ENCODE measurements at regions not wholly inside any gene's neighbourhood (a gene's known extent, or its start where the extent isn't known, plus 50 kb on each side); places are given as distances from the start of the nearest gene placed in this dataset.

GRCh38 chr9:14383773-14384172, 69.8 kb upstream of the NFIB start:
- H3K36me3 ChIP-seq = no peaks in the 10 kb centered on the region
- H3K4me3 ChIP-seq (ENCODE audit: low read depth, low read length) = no peak overlapping the region
- no peak for DNase-seq
- H3K9me3 ChIP-seq (ENCODE audit: severe bottlenecking) = no peaks in the 10 kb centered on the region
- H3K27me3 ChIP-seq (ENCODE audit: insufficient read depth, low read depth, severe bottlenecking) = no peaks in the 10 kb centered on the region
- TF ChIP-seq CTCF (IDR thresholded peaks at IDR 0.05; ENCODE audit: low read depth, low read length) = no peak
- H3K27ac ChIP-seq = no peak overlapping the region

- H3K4me3 ChIP-seq (ENCODE audit: low read depth, low read length) = no peak overlapping the region
- no peak overlapping the region for H3K27ac ChIP-seq
- no peaks in the 10 kb centered on the region for H3K9me3 ChIP-seq (ENCODE audit: severe bottlenecking)
- no peak for TF ChIP-seq CTCF (IDR thresholded peaks at IDR 0.05; ENCODE audit: low read depth, low read length)
- no peaks in the 10 kb centered on the region for H3K27me3 ChIP-seq (ENCODE audit: insufficient read depth, low read depth, severe bottlenecking)
- H3K36me3 ChIP-seq = no peaks in the 10 kb centered on the region
- DNase-seq = no peak
These were observed 69.4 kb upstream of the NFIB start for GRCh38 chr9:14383294-14383693.

- no peak for TF ChIP-seq CTCF (IDR thresholded peaks at IDR 0.05; ENCODE audit: low read depth, low read length)
- Histone ChIP-seq H3K36me3 (no peaks in the 10 kb centered on the region), H3K27me3 (ENCODE audit: insufficient read depth, low read depth, severe bottlenecking) (no peaks in the 10 kb centered on the region), H3K4me3 (ENCODE audit: low read depth, low read length) (no peak overlapping the region), H3K27ac (no peak overlapping the region), H3K9me3 (ENCODE audit: severe bottlenecking) (no peaks in the 10 kb centered on the region)
- no peak for DNase-seq
These were observed 66.3 kb upstream of the NFIB start for GRCh38 chr9:14380061-14380836.

GRCh38 chr9:14379280-14379679, 65.3 kb upstream of the NFIB start:
- H3K27ac ChIP-seq = no peak overlapping the region
- no peak for TF ChIP-seq CTCF (IDR thresholded peaks at IDR 0.05; ENCODE audit: low read depth, low read length)
- H3K27me3 ChIP-seq (ENCODE audit: insufficient read depth, low read depth, severe bottlenecking) = no peaks in the 10 kb centered on the region
- no peaks in the 10 kb centered on the region for H3K36me3 ChIP-seq
- H3K9me3 ChIP-seq (ENCODE audit: severe bottlenecking) = no peaks in the 10 kb centered on the region
- no peak overlapping the region for H3K4me3 ChIP-seq (ENCODE audit: low read depth, low read length)
- no peak for DNase-seq

- no peak for TF ChIP-seq CTCF (IDR thresholded peaks at IDR 0.05; ENCODE audit: low read depth, low read length)
- H3K36me3 ChIP-seq = no peaks in the 10 kb centered on the region
- H3K4me3 ChIP-seq (ENCODE audit: low read depth, low read length) = no peak overlapping the region
- H3K27me3 ChIP-seq (ENCODE audit: insufficient read depth, low read depth, severe bottlenecking) = no peaks in the 10 kb centered on the region
- DNase-seq = no peak
- H3K9me3 ChIP-seq (ENCODE audit: severe bottlenecking) = no peaks in the 10 kb centered on the region
- H3K27ac ChIP-seq = no peak overlapping the region
These were observed 59.8 kb upstream of the NFIB start for GRCh38 chr9:14373706-14374105.

- Histone ChIP-seq H3K36me3 (no peaks in the 10 kb centered on the region), H3K4me3 (ENCODE audit: low read depth, low read length) (no peak overlapping the region), H3K27ac (no peak overlapping the region), H3K9me3 (ENCODE audit: severe bottlenecking) (no peaks in the 10 kb centered on the region), H3K27me3 (ENCODE audit: insufficient read depth, low read depth, severe bottlenecking) (no peaks in the 10 kb centered on the region)
- no peak for TF ChIP-seq CTCF (IDR thresholded peaks at IDR 0.05; ENCODE audit: low read depth, low read length)
- DNase-seq = no peak
These were observed 59.4 kb upstream of the NFIB start for GRCh38 chr9:14373336-14373666.
